ENCODE measurements at regions not wholly inside any gene's neighbourhood (a gene's known extent, or its start where the extent isn't known, plus 50 kb on each side); places are given as distances from the start of the nearest gene placed in this dataset.
A peak's percentile ranks its signal among the peaks of the same experiment; 100 is the strongest.

- Histone ChIP-seq H3K4me3 (no peak overlapping the region), H3K36me3 (replicated peaks in 1 of 2; ENCODE audit: insufficient read depth in 1 of 2, low read depth in 2 of 2) (no peaks in the 10 kb centered on the region), H3K27ac (no peak overlapping the region), H3K27me3 (no peaks in the 10 kb centered on the region), H3K4me1 (peaks cover 14% of the 10 kb centered on the region), H3K9me3 (no peaks in the 10 kb centered on the region)
- 67 to 77% methylated on average over 8 to 9 of the region's 9 CpGs for WGBS, 2 donors
- DNase-seq (no peak), ATAC-seq (peak; percentile 36)
- intact Hi-C loops (cut with DNase I), result no loop called here
- TF ChIP-seq POLR2A (IDR thresholded peaks at IDR 0.05), result no peak
- no peak for TF ChIP-seq CTCF (IDR thresholded peaks at IDR 0.05)
Measured at GRCh38 chr15:66649235-66649984, 52.6 kb upstream of the SMAD6 start.

- whole genome bisulfite sequencing, 2 donors, result 87 to 100% methylated on average over 2 to 5 of the region's 5 CpGs
- no peaks in the 10 kb centered on the region for H3K9me3 ChIP-seq
- peak in 1 of 4 donors; percentile 53 for DNase-seq
- H3K4me3 ChIP-seq, result no peak overlapping the region
- H3K27ac ChIP-seq, result no peak overlapping the region
- TF ChIP-seq POLR2A (IDR thresholded peaks at IDR 0.05) (no peak), CTCF (IDR thresholded peaks at IDR 0.05) (no peak)
- intact Hi-C loops (cut with DNase I), result no loop called here
- no peak for ATAC-seq
- peaks cover 19% of the 10 kb centered on the region for H3K4me1 ChIP-seq
- H3K27me3 ChIP-seq, result no peaks in the 10 kb centered on the region
- H3K36me3 ChIP-seq (replicated peaks in 1 of 2; ENCODE audit: insufficient read depth in 1 of 2, low read depth in 2 of 2), result no peaks in the 10 kb centered on the region
Measured at GRCh38 chr15:66650433-66650832, 51.6 kb upstream of the SMAD6 start.

GRCh38 chr15:66651198-66651597, 50.8 kb upstream of the SMAD6 start:
- Histone ChIP-seq H3K27me3 (no peaks in the 10 kb centered on the region), H3K9me3 (no peaks in the 10 kb centered on the region), H3K4me3 (no peak overlapping the region), H3K27ac (no peak overlapping the region), H3K36me3 (replicated peaks in 1 of 2; ENCODE audit: insufficient read depth in 1 of 2, low read depth in 2 of 2) (no peaks in the 10 kb centered on the region), H3K4me1 (peaks cover 19% of the 10 kb centered on the region)
- ATAC-seq, result no peak
- intact Hi-C loops (cut with DNase I), result no loop called here
- no peak for DNase-seq
- no peak for TF ChIP-seq POLR2A (IDR thresholded peaks at IDR 0.05)
- WGBS, 2 donors, result 77 to 83% methylated on average over 3 of the region's 3 CpGs

- no peaks in the 10 kb centered on the region for H3K36me3 ChIP-seq (replicated peaks in 1 of 2; ENCODE audit: insufficient read depth in 1 of 2, low read depth in 2 of 2)
- H3K27ac ChIP-seq, result no peak overlapping the region
- intact Hi-C loops (cut with DNase I), result no loop called here
- 25 to 38% methylated on average over 5 of the region's 5 CpGs for WGBS, 2 donors
- ATAC-seq (no peak), DNase-seq (peak in 1 of 4 donors; percentile 32)
- no peaks in the 10 kb centered on the region for H3K9me3 ChIP-seq
- H3K27me3 ChIP-seq, result no peaks in the 10 kb centered on the region
- TF ChIP-seq POLR2A (IDR thresholded peaks at IDR 0.05), result no peak
- TF ChIP-seq CTCF (IDR thresholded peaks at IDR 0.05), result no peak
- no peak overlapping the region for H3K4me3 ChIP-seq
- H3K4me1 ChIP-seq, result peaks cover 19% of the 10 kb centered on the region
Measured at GRCh38 chr15:66651913-66652642, 50.0 kb upstream of the SMAD6 start.

All from body of pancreas (tissue), 4 donors.